ENCODE measurements at regions not wholly inside any gene's neighbourhood (a gene's known extent, or its start where the extent isn't known, plus 50 kb on each side); places are given as distances from the start of the nearest gene placed in this dataset.

DNA sequence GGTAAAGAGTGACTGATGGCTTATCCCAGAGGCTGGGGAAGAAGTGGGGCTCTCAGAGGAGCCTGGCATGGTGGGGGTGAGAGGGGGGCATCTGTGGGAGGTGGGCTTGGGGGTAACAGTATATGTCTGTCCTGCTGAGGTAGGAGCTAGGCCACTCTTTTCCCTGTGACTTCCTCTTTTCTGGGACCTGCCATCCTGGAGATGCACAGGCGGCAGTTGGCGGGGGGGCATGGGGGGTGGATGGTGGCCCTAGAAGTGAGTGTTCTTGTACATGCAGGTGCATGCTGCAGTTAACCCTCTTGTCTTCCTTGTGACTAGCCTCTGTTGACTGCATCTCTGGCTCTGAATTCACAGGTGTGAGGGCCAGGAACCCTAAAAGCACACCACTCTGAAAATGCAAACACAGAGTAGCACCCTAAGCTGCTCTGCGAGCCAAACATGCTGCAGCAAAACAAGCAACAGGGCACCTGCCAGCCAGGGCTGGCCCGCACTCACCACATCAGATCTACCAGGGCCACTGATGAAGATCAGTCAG, 123.8 kb upstream of the SHB start:
- TF ChIP-seq, protein P1, sequence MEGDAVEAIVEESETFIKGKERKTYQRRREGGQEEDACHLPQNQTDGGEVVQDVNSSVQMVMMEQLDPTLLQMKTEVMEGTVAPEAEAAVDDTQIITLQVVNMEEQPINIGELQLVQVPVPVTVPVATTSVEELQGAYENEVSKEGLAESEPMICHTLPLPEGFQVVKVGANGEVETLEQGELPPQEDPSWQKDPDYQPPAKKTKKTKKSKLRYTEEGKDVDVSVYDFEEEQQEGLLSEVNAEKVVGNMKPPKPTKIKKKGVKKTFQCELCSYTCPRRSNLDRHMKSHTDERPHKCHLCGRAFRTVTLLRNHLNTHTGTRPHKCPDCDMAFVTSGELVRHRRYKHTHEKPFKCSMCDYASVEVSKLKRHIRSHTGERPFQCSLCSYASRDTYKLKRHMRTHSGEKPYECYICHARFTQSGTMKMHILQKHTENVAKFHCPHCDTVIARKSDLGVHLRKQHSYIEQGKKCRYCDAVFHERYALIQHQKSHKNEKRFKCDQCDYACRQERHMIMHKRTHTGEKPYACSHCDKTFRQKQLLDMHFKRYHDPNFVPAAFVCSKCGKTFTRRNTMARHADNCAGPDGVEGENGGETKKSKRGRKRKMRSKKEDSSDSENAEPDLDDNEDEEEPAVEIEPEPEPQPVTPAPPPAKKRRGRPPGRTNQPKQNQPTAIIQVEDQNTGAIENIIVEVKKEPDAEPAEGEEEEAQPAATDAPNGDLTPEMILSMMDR (IDR thresholded peaks at IDR 0.05; ENCODE audit: poor library complexity): no peak
- no peak for TF ChIP-seq EZH2 (IDR thresholded peaks at IDR 0.05; ENCODE audit: borderline replicate concordance)
- TF ChIP-seq EZH2phosphoT487 (IDR thresholded peaks at IDR 0.05; ENCODE audit: low read depth, severe bottlenecking, unreplicated experiment): no peak
